ENCODE measurements at regions not wholly inside any gene's neighbourhood (a gene's known extent, or its start where the extent isn't known, plus 50 kb on each side); places are given as distances from the start of the nearest gene placed in this dataset.

- DNase-seq: no peak
Observed at GRCh38 chrX:46447384-46447783, 97.8 kb downstream of the ZNF674 start.

- DNase-seq: peak; percentile 82 to 87
Observed at GRCh38 chrX:46446727-46447378, 98.4 kb downstream of the ZNF674 start.

- no peak for DNase-seq
Observed at GRCh38 chrX:46444011-46444410, 101.2 kb downstream of the ZNF674 start.

- no peak for DNase-seq
Observed at GRCh38 chrX:46436744-46437143, 108.5 kb downstream of the ZNF674 start.

GRCh38 chrX:46433892-46434291 lies 111.3 kb downstream of the ZNF674 start:
- no peak for DNase-seq

- peak; percentile 76 to 78 for DNase-seq
Observed at GRCh38 chrX:46408553-46409407, 136.4 kb downstream of the ZNF674 start.

GRCh38 chrX:46407753-46408130 lies 137.5 kb downstream of the ZNF674 start:
- DNase-seq: no peak

GRCh38 chrX:46407036-46407752 lies 138.0 kb downstream of the ZNF674 start:
- no peak for DNase-seq

GRCh38 chrX:46404774-46405173 lies 140.4 kb downstream of the ZNF674 start:
- DNase-seq: no peak

- DNase-seq: no peak
Observed at GRCh38 chrX:46400530-46401443, 144.4 kb downstream of the ZNF674 start.

GRCh38 chrX:46398874-46399273 lies 146.3 kb downstream of the ZNF674 start:
- no peak for DNase-seq

- no peak for DNase-seq
Observed at GRCh38 chrX:46398126-46398525, 147.1 kb downstream of the ZNF674 start.

GRCh38 chrX:46386511-46386910 lies 158.7 kb downstream of the ZNF674 start:
- DNase-seq: no peak

- DNase-seq: no peak
Observed at GRCh38 chrX:46383006-46383405, 162.2 kb downstream of the ZNF674 start.

- no peak for DNase-seq
Observed at GRCh38 chrX:46382595-46382994, 162.6 kb downstream of the ZNF674 start.

GRCh38 chrX:46381630-46382029 lies 163.6 kb downstream of the ZNF674 start:
- DNase-seq: peak; percentile 25 to 30

- DNase-seq: no peak
Observed at GRCh38 chrX:46380148-46380752, 165.0 kb downstream of the ZNF674 start.

GRCh38 chrX:46376246-46376885 lies 168.9 kb downstream of the ZNF674 start:
- DNase-seq: peak; percentile 10 to 32

- no peak for DNase-seq
Observed at GRCh38 chrX:46375831-46376230, 169.4 kb downstream of the ZNF674 start.

GRCh38 chrX:46374371-46374770 lies 170.8 kb downstream of the ZNF674 start:
- DNase-seq: no peak

- DNase-seq: no peak
Observed at GRCh38 chrX:46367491-46367890, 177.7 kb downstream of the ZNF674 start.

All from stimulated activated CD4-positive, alpha-beta T cell treated with anti-CD3 and anti-CD28 coated beads, Interleukin-2, amount 100 ng/mL, for 24 hours (primary cell).